SKM-1 treated with dmso at 0.1 percent for 144 hours (cell line): ENCODE measurements at regions not wholly inside any gene's neighbourhood (a gene's known extent, or its start where the extent isn't known, plus 50 kb on each side); places are given as distances from the start of the nearest gene placed in this dataset.
"Not testable (repeated sequence)": the region's sequence is repeated elsewhere in the genome, so short reads cannot be mapped to it uniquely, and the experiment has no call there.

Source experiments
- DNase-seq: peaks from one replicate; lab custom pipeline; 2025; ENCODE audit not compliant: unreplicated experiment; lab: John Stamatoyannopoulos, UW

DNA sequence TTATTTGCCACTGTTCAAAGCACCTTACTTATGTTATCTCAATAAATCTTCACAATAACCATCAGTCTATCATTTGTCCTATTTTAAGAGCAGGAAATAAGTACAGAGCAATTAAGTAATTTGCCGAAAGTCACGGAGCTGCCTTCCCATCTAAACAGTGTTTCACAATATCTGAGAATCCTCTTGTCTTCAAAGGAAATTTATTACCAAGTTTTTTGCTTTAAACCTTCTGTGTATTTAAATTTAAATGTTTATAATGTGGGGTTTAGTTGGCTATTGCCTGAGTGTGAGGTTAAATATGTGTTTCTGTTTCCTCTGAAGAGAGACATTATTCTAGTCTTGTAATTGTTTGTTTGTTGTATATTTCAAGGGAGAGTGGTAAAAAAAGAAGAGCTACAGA, 633.1 kb downstream of the EFNB2 start:
- DNase-seq = no peak

DNA sequence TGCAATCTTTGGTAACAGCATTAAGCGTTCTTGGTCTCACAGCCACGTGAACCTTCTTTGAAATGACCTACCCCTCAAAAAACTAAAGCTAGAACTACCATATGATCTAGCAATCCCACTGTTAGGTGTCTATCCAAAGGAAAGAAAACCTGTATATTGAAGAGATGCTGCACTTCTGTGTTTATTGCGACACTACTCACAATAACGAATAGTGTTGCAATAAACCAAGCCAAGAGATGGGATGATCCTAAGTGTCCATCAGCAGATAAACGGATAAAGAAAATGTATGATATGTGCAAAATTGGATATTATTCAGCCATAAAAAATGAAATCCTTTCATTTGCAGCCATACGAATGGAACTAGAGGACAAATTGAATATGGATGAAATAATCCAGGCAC, 637.9 kb downstream of the EFNB2 start:
- DNase-seq = no peak

DNA sequence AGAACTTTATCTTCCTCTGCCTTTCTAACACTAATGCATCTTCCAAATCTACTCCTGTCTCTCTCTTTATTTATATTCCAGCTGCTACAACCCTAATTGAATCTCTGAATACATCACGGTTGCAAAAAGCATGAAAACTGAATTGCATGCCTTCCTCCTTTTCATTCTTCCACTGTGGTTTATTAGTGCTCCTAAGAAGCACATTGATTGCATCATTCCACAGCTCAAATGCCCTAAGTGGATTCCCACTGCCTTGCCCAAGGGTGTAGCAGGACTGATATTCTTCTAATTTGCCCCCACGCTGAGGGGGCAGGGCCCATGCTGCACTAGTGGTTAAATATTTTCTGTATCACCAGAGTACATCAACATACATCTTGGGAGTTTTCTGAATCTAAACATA, 640.8 kb downstream of the EFNB2 start:
- no peak for DNase-seq

DNA sequence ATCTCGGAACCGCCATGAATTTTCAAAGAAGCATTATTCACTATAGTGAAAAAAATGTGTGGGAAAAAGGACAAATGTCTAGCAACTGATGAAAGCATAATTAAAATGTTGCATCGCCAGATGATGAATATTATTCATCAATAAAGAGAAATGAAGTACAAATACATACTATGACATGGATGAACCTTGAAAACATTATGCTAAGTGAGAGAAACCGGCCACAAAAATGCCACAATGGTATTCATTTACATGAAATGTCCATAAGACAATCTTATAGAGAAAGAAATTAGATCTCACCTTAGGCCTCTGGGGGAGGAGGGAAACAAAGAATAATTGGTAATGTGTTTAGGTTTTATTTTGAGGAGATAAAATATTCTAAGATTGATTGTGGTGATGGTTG, 645.0 kb downstream of the EFNB2 start:
- no peak for DNase-seq

DNA sequence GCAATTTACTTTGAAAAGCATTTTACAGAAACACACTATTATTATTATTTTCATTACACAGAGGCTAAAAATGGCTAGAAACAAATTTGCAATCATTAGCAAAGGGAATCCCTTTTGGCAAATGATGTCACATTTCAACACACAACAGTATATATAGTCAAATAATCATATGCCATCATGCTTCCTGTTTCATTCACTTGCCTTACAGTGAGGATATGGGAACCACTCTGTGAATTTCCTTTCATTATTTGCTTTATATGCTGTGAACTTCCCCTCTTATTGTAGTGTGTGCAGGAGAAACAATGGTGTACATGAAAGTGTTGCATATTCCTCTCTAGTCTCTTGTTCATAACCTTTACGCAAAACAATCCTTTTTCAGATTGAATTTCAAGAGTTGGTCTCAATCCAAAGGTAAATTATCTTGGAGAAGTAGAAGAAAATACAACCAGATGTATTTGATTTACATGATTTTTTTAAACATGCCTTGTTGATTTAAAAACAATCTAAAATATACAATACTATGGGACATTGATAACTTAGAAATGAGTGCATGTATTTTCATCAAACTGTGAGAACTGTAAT, 657.3 kb downstream of the EFNB2 start:
- DNase-seq = no peak

DNA sequence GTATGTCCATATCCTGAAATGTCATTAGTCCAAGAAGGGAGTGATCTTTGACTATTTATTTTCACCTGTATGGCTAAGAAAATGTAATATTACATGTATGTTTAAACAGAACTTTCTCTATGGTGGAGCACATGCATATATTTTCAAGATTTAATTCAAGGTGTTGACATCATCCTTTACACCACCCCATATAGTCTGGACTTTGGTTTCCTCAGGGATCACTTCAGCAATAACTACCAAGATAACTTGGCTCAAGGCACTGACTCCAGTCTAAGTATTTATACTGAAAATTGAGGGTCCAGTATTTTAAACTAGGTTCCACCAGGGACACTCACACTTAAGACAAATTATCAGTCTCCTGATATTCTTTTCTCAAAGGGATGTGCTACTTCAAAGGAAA, 660.6 kb downstream of the EFNB2 start:
- DNase-seq = no peak

DNA sequence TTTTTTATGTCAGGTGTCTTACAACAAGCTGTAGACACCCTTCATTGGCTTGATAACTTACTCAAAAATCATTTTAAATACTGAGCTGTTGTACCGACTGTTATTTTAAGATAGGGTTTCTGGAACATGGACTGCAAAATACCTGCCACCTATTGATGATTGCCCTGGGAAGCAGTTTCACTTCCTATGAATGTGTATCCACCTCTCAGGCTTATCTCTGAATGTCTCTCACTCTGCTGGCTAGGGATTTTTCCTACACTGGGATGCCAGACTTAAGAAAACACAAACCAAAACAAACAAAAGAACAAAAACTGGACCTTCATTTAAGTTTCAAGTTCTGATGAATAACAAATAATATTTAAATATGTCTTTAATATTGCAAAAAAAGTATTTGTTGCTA, 663.7 kb downstream of the EFNB2 start:
- no peak for DNase-seq

DNA sequence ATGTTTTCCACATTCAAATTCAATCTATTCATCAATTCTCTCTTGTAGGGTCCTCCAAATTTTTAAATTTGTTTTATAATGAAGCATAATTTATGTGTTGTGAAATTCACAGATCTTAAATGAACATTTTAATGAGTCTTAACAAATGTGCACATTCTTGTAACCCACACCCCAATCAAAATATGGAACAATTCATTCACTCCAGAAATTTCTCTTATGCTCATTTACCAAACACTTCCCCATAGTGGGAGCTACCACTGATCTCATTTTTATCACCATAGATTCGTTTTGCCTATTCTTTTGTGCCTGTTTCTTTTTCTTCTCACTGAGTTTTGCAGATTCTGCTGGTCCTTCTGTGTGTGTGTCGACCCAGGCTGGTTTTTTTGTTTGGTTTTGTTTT, 664.1 kb downstream of the EFNB2 start:
- DNase-seq = no peak

DNA sequence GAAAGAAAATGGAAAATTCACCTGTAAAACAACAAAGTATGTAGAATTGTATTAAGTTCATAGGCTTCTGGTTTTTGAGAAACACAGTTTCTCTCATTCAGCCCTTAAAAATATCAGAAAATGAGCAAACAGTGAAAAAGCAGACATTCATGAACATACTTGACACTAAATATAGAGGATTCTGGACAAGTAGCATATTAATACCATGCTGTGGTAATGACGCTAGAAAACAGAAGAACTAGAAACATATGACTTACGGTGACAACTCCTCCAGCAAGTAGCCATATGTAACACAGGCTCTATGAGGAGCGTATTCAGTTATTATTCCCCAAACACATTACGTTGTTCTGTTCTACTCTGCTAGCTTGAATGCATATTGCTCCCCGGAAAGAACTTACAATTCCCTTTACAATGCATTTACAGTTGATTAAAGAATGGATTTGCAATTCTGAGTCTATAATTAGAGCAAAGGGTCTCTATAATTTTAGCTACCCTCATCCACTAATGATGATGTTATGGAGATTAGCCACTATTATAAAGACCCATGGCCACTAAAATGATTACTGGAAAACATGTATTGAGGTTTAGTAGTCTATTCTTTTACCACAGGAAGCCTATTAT, 672.1 kb downstream of the EFNB2 start:
- DNase-seq = no peak

DNA sequence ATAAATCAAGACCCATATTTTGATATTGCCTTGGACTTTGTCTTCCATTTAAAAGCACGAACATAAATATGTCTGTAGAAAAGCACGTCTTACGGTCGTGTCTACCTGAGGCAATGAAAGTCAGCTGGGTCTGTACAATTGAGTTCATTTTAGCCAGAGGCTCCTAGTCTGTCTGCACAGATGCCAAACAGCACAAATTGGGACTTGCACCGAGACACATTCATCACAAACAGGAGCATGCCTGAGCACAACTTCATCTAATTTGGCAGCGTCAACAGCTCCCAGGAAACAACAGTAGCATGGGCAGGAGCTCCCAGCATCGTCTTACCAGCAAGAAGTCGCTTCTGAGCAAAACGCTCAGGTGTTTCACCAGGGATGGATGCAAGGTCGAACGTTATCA, 687.0 kb downstream of the EFNB2 start:
- DNase-seq = no peak

DNA sequence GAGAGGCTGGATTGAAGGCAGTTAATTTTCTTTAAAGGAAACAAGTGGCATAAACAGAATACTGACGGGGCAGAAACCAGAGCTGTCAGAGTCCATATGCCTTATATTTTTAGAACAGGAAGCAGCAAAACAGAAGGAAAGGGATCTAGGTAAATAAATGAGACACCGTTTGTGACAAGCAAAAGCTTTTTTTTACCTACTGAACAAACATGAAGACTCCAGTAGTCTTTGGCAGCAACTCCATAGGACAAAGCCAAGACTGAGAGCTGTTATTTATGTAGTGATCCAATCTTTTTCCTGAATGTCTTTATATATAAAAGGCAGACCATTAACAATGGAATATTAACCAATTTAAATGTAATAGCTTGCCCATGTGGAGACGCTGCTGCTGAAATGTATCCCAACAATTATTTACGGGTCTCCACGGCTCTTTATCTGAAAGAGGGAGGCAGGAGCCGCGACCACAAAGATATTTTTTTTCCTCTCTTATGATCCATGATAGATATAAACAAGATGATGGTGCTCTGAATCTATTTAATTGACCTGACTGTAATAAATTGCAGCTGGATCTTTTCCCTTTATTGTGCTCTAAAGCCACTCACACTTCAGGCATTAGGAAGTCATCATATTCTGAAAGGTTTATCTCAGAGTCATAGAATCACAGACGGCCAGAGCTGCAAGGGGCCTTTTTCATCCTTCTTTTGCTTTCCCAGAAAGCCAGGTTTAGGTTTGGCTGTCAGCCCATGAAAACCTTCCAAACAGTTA, 687.8 kb downstream of the EFNB2 start:
- DNase-seq = no peak

DNA sequence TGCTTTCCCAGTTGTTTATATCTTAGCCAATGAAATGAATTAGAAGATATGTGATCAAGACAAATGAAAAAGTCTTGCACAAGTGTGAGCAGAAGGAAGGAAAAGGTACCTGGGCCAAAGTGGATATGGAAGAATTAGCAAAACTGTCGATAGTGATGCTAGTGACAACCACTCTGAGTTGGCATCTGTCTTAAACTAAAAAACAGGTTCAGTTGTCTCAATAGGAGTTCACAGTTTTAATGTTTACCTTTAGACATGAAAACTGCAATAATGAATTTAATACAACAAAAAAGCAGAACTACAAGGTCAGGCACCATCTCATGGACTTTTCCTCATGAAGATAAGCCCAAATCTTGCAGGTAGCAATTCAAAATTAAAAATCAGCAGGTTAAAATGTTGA, 688.5 kb downstream of the EFNB2 start:
- DNase-seq = no peak

DNA sequence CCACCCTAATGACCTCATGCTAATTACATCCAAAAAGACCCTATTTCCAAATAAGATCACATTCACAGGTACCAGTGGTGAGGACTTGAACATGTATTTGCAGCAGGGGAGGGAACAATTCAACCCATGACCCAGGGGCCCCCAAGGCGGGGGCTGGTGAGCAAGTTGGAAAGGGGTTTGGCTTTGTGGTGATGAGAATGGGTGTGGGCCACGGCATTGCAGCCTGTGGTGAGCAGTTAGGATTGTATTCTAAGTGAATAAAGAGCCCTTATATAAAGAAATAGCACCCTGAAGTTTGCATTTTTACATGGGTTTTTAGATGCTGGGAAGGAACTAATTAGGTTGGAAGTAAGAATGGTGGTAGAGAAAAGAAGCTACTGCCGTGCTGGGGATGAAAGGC, 694.2 kb downstream of the EFNB2 start:
- DNase-seq = no peak

DNA sequence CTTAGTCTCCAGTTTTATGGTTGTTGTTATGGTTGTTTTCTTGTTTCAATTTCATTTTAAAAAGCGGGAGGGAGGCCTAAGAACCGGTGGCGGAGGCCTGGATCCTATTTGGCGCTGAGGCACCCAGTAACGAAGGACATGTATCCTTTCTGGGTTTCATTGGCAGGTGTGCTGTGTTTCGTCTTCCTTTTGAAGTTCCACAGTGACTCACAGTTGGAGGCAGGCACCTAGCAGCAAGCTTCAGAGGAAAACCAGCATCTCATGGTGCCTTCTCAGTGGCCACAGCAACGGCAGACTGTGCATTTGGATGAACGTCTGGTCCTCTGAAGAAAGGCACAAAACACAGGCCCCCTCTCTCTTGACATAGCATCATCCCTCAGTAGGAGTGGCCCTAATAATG, 697.2 kb downstream of the EFNB2 start:
- DNase-seq = no peak

DNA sequence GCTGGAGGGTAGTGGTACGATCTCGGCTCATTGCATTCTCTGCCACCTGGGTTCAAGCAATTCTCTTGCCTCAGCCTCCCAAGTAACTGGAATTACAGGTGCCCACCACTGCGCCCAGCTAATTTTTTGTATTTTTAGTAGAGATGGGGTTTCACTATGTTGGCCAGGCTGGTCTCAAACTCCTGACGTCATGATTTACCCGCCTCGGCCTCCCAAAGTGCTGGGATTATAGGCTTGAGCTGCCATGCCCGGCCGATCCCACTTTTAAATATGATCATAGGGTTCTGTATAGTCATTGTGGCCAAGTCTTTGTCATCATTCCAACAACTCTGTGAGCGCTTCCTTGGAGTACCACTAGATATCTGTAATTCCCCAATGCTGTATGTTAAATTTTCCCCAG, 698.2 kb downstream of the EFNB2 start:
- not testable (repeated sequence) for DNase-seq

DNA sequence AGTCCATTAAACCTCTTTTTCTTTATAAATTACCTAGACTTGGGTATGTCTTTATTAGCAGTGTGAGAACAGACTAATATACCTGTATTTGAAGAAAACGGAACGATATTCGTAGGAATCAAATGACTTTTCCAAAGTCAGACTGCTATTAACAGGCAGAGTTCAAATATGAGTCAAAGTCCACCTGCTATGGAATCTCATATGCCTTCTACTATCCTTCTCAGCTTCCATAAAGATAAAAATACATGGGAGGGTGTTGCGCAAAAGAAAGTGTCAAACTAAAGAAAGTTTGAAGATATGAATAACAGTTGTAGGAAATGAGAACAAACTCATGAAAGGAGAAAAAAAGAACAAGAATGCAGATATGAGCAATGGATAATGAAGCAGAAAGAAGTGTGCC, 704.6 kb downstream of the EFNB2 start:
- no peak for DNase-seq

DNA sequence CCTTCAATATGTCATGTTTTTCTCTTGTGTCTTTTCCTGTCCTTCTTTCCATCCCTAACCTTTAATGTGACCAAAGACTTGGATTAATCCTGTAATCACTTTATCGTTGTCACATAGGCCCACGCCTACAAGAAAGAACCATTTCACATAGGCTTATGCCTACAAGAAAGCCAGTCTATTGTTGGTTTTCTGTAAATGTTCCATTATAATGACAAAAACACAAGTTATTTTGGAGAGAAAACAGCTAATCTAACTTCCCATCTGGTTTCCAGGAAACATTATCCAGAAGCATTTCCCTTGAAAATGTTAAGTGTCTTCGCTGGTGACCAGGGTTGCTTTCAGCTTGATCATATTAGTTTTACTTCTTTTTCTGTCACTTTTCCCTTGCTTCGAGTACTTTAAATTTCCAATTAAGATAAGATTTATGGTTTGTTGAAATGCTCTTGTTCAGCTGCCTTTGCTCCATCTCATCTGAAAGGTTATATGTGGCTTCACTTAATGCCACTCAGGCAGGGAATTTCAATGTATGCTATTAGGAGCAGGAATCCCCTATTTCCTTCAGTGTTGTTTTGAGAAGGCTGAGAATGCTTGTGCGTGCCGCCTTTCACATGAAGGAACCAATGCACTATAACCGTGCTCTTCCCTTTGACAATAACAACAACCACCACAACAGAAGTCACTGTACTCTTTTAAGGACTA, 708.2 kb downstream of the EFNB2 start:
- DNase-seq = no peak

DNA sequence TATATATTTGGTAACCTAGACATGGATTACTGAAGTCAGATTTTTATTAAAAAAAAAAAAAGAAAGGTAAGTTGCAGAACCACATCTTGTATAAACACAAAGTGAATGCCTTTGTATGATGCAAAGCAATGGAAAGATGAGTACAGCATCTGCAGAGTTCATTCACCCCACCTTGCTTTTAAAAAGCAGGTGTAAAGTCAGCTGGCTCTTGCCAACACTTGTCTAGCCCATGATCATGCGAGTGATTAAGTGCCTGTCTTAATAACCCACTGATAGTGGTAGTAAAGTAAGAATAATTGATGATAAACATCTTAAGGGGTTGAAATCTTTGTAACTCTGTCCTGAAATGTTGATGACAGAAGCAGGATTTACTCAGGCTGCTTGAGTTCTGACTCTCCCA, 710.4 kb downstream of the EFNB2 start:
- no peak for DNase-seq

DNA sequence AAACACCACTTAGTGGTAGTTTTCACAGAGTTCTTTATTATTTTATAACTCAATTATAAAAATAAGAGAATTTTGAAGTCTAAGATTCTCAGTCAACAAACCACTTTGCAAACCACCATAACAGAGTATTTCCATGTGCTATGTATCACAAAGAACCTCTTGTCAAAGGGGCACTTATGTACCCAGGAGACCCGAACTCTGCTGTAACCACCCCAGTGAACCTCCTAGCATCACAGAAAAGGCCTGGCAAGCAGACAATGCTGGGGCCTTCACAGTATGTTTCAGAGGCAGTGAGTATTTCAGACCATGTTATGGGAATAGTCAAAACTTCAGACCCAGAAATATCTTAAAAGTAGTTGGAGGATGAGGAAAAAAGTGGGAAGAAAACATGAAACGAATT, 714.1 kb downstream of the EFNB2 start:
- no peak for DNase-seq

DNA sequence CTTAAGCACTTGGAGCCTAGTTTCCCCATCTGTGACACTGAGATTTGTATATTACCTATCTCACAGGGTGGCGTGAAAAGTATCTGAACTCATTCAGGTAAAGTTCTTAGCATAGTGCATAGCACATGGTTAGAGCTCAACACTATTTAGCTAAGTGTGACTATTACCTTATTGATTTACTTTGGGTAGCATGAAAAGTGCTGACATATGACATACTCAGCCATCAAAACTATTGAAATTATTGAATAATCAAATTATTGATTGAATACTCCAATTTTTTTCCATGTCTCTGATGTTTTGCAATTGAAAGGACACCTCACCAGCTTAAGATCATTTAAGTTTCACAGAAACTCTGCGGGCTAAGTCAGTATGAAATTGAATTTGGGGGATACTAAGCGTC, 715.0 kb downstream of the EFNB2 start:
- no peak for DNase-seq

DNA sequence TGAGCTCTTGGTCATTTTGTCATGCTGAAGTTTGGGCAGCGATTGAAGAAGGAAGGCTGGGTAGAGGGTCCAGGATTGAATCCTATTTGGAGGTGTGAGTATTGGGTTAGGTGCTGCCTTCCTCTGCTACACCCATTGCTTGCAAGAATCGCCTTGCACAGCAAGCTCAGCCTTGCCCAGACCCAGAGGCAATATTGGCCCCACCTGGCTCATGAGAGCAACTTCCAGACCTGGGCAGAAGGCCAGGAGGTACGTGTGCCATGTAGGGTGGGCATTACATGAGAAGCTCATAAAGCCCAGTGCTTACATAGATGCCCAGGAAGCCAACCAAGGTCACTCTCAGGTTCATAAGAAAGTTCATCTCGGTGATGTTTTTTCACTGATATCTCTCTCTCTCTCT, 718.0 kb downstream of the EFNB2 start:
- no peak for DNase-seq

DNA sequence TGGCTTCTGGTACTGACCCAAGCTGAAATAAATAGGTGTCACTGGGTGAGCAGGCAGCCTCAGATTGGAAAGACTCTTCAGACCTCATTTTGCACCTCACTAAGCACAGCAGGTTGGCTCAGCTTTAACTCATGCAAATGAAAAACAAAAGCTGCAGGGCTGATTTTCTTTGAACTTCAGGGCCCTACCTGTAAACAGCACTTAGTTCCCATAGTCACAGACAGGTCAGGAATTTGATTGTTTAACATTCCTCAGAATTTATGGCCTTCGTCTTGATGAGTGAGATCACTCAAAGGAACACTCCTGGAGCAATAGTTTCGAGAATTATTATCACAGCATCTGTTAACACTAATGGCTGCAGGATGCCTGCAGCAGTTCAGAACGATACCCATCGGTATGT, 718.5 kb downstream of the EFNB2 start:
- DNase-seq = no peak
